ENCODE measurements at regions not wholly inside any gene's neighbourhood (a gene's known extent, or its start where the extent isn't known, plus 50 kb on each side); places are given as distances from the start of the nearest gene placed in this dataset.

GRCh38 chr4:162952232-162952631 is 214.5 kb downstream of the NAF1 start:
- TF ChIP-seq POLR2AphosphoS5 (IDR thresholded peaks at IDR 0.05; ENCODE audit: low read depth): no peak
- TF ChIP-seq, protein P1, sequence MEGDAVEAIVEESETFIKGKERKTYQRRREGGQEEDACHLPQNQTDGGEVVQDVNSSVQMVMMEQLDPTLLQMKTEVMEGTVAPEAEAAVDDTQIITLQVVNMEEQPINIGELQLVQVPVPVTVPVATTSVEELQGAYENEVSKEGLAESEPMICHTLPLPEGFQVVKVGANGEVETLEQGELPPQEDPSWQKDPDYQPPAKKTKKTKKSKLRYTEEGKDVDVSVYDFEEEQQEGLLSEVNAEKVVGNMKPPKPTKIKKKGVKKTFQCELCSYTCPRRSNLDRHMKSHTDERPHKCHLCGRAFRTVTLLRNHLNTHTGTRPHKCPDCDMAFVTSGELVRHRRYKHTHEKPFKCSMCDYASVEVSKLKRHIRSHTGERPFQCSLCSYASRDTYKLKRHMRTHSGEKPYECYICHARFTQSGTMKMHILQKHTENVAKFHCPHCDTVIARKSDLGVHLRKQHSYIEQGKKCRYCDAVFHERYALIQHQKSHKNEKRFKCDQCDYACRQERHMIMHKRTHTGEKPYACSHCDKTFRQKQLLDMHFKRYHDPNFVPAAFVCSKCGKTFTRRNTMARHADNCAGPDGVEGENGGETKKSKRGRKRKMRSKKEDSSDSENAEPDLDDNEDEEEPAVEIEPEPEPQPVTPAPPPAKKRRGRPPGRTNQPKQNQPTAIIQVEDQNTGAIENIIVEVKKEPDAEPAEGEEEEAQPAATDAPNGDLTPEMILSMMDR (IDR thresholded peaks at IDR 0.05; ENCODE audit: insufficient read depth, low read length): no peak
- TF ChIP-seq GABPA (IDR thresholded peaks at IDR 0.05; ENCODE audit: low read depth): no peak
- TF ChIP-seq, protein P2, sequence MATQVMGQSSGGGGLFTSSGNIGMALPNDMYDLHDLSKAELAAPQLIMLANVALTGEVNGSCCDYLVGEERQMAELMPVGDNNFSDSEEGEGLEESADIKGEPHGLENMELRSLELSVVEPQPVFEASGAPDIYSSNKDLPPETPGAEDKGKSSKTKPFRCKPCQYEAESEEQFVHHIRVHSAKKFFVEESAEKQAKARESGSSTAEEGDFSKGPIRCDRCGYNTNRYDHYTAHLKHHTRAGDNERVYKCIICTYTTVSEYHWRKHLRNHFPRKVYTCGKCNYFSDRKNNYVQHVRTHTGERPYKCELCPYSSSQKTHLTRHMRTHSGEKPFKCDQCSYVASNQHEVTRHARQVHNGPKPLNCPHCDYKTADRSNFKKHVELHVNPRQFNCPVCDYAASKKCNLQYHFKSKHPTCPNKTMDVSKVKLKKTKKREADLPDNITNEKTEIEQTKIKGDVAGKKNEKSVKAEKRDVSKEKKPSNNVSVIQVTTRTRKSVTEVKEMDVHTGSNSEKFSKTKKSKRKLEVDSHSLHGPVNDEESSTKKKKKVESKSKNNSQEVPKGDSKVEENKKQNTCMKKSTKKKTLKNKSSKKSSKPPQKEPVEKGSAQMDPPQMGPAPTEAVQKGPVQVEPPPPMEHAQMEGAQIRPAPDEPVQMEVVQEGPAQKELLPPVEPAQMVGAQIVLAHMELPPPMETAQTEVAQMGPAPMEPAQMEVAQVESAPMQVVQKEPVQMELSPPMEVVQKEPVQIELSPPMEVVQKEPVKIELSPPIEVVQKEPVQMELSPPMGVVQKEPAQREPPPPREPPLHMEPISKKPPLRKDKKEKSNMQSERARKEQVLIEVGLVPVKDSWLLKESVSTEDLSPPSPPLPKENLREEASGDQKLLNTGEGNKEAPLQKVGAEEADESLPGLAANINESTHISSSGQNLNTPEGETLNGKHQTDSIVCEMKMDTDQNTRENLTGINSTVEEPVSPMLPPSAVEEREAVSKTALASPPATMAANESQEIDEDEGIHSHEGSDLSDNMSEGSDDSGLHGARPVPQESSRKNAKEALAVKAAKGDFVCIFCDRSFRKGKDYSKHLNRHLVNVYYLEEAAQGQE (IDR thresholded peaks at IDR 0.05; ENCODE audit: insufficient replicate concordance, low read depth): no peak

Measured in HL-60 (cell line).